ENCODE measurements at regions not wholly inside any gene's neighbourhood (a gene's known extent, or its start where the extent isn't known, plus 50 kb on each side); places are given as distances from the start of the nearest gene placed in this dataset.
"Not testable (repeated sequence)": the region's sequence is repeated elsewhere in the genome, so short reads cannot be mapped to it uniquely, and the experiment has no call there.

GRCh38 chr10:30560326-30560725, 69.2 kb downstream of the LYZL2 start:
- DNase-seq = no peak

GRCh38 chr10:30559180-30559579, 70.4 kb downstream of the LYZL2 start:
- no peak for DNase-seq

GRCh38 chr10:30558411-30558810, 71.1 kb downstream of the LYZL2 start:
- DNase-seq = no peak

- peak in 1 of 2 donors; percentile 12 for DNase-seq
Measured at GRCh38 chr10:30557884-30558283, 71.7 kb downstream of the LYZL2 start.

GRCh38 chr10:30556189-30556588, 73.4 kb downstream of the LYZL2 start:
- DNase-seq = no peak

GRCh38 chr10:30555465-30555864, 74.1 kb downstream of the LYZL2 start:
- no peak for DNase-seq

- no peak for DNase-seq
Measured at GRCh38 chr10:30554440-30554825, 75.1 kb downstream of the LYZL2 start.

GRCh38 chr10:30553626-30554439, 75.7 kb downstream of the LYZL2 start:
- no peak for DNase-seq

GRCh38 chr10:30553018-30553625, 76.4 kb downstream of the LYZL2 start:
- no peak for DNase-seq

GRCh38 chr10:30550967-30551815, 78.4 kb downstream of the LYZL2 start:
- no peak for DNase-seq

- DNase-seq = not testable (repeated sequence)
Measured at GRCh38 chr10:30549134-30549687, 80.3 kb downstream of the LYZL2 start.

- DNase-seq = no peak
Measured at GRCh38 chr10:30546511-30546910, 83.0 kb downstream of the LYZL2 start.

- DNase-seq = no peak
Measured at GRCh38 chr10:30542895-30543288, 86.7 kb downstream of the LYZL2 start.

GRCh38 chr10:30542001-30542894, 87.3 kb downstream of the LYZL2 start:
- DNase-seq = peak in 1 of 2 donors; percentile 58

- peak in 1 of 2 donors; percentile 30 for DNase-seq
Measured at GRCh38 chr10:30540276-30540675, 89.3 kb downstream of the LYZL2 start.

- DNase-seq = no peak
Measured at GRCh38 chr10:30538086-30538485, 91.5 kb downstream of the LYZL2 start.

- no peak for DNase-seq
Measured at GRCh38 chr10:30537586-30537985, 92.0 kb downstream of the LYZL2 start.

GRCh38 chr10:30537158-30537557, 92.4 kb downstream of the LYZL2 start:
- DNase-seq = not testable (repeated sequence)

GRCh38 chr10:30536578-30536977, 93.0 kb downstream of the LYZL2 start:
- no peak for DNase-seq

- no peak for DNase-seq
Measured at GRCh38 chr10:30535677-30536076, 93.9 kb downstream of the LYZL2 start.

- peak; percentile 83 to 87 for DNase-seq
Measured at GRCh38 chr10:30534465-30535144, 94.9 kb downstream of the LYZL2 start.

Data from CD4-positive, alpha-beta T cell treated with Interferon alpha-2 for 1 hour (primary cell).